Choroid plexus epithelial cell (primary cell): ENCODE measurements at regions not wholly inside any gene's neighbourhood (a gene's known extent, or its start where the extent isn't known, plus 50 kb on each side); places are given as distances from the start of the nearest gene placed in this dataset.
"Not testable (repeated sequence)": the region's sequence is repeated elsewhere in the genome, so short reads cannot be mapped to it uniquely, and the experiment has no call there.

Source experiments
- DNase-seq: peaks from one replicate; pipeline ENCODE4 v3.0.0-alpha.2; 2010; ENCODE audit warnings: low read depth
- H3K4me3 ChIP-seq: 2 replicates; pipeline ENCODE4 v1.5.1; 2011; ENCODE audit warnings: low read depth, mild to moderate bottlenecking, control low read depth, low read length, moderate library complexity
- TF ChIP-seq, protein P1 (sequence below): conservative IDR thresholded peaks from 2 replicates; pipeline ENCODE4 v1.5.1; 2011; ENCODE audit warnings: low read depth, mild to moderate bottlenecking, control low read depth, inconsistent platforms, low read length, moderate library complexity

DNA sequence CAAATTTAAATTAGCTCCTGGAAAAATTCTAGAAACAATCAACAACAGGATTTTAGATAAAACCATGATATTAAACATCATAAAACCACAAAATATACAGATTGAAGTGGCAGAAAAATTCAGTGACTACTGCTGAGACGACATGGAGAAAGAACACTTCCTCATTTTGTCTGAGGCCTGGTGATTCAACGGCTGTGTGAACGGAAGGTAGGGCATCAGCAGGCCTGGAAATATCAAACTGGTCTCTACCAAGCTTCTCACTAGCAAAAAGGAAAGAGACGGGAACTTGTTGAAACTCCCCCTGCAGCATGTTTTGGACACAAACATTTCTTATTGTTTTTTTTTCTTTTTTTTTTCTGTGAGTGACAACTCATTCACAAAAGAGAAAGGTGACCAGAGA lies 58.0 kb upstream of the AHI1 start:
- H3K4me3 ChIP-seq = no peak overlapping the region
- no peak for DNase-seq
- TF ChIP-seq, protein P1, sequence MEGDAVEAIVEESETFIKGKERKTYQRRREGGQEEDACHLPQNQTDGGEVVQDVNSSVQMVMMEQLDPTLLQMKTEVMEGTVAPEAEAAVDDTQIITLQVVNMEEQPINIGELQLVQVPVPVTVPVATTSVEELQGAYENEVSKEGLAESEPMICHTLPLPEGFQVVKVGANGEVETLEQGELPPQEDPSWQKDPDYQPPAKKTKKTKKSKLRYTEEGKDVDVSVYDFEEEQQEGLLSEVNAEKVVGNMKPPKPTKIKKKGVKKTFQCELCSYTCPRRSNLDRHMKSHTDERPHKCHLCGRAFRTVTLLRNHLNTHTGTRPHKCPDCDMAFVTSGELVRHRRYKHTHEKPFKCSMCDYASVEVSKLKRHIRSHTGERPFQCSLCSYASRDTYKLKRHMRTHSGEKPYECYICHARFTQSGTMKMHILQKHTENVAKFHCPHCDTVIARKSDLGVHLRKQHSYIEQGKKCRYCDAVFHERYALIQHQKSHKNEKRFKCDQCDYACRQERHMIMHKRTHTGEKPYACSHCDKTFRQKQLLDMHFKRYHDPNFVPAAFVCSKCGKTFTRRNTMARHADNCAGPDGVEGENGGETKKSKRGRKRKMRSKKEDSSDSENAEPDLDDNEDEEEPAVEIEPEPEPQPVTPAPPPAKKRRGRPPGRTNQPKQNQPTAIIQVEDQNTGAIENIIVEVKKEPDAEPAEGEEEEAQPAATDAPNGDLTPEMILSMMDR = no peak

DNA sequence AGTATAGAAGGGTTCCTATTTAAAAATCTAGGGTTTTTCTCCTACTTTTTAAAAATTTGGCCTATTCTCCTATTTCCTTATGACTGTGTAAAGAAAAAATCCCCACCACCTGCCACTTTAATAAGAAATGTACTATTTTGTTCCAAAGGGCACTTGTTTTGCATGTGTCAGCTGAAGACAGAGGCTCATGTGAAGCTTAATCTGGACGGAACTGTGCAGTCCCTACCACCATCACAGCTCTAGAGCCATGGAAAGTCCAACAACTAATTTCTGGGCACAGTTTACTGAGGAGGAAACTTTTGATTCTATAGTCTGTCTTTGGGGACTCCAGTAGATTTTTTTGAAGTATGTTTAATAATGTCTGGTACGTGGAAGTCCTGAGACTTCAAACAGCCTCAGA lies 60.0 kb upstream of the AHI1 start:
- TF ChIP-seq, protein P1 = no peak
- no peak for DNase-seq

GRCh38 chr6:135565605-135566004 lies 68.1 kb upstream of the AHI1 start:
- H3K4me3 ChIP-seq = not testable (repeated sequence)
- DNase-seq = peak; percentile 29

More for the DNA sequence above, 60.0 kb upstream of the AHI1 start:
- no peak overlapping the region for H3K4me3 ChIP-seq

- TF ChIP-seq, protein P1 = no peak
- no peak for DNase-seq
- no peak overlapping the region for H3K4me3 ChIP-seq
Measured at GRCh38 chr6:135566311-135567068, 69.0 kb upstream of the AHI1 start.

DNA sequence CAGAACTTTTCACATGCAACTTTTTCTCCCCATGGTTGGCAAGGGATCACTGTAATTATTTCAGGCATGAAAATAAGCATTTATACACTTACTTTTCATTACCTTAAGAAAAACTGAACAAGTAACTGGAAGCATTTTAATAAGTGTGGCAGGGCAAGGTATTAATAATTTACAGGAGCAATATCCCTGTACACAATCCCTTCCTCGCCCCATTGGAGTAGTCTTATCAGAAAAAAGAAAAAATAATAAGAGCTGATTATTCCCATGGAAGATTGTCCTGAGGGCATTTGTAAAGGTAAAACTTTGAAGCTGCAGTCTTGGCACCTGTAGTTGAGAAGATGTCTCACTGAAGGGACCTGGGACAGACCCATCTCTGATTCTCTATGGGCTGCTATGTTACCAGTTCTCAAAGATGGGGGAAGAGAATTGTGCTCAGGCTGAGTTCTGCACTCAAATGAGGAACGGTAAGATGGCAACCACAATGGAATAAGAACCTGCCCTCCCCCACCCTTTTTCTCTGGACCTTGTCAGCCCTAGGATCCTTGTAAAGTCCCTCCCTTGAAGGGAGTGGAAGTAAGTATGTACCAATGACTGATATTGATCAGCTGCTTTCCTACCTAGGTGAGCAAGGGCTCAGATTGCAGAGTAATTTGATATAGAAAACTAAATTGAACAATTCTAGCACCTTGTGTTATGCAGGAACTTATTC lies 70.0 kb upstream of the AHI1 start:
- H3K4me3 ChIP-seq = no peak overlapping the region
- TF ChIP-seq, protein P1 = no peak
- no peak for DNase-seq

- no peak overlapping the region for H3K4me3 ChIP-seq
- TF ChIP-seq, protein P1 = no peak
- DNase-seq = peak; percentile 97
Measured at GRCh38 chr6:135568379-135568778, 70.8 kb upstream of the AHI1 start.

- TF ChIP-seq, protein P1 = no peak
- DNase-seq = no peak
- no peak overlapping the region for H3K4me3 ChIP-seq
Measured at GRCh38 chr6:135572051-135572450, 74.5 kb upstream of the AHI1 start.
